ENCODE measurements at regions not wholly inside any gene's neighbourhood (a gene's known extent, or its start where the extent isn't known, plus 50 kb on each side); places are given as distances from the start of the nearest gene placed in this dataset.

- TF ChIP-seq CTCF (IDR thresholded peaks at IDR 0.05) (no peak), POLR2A (IDR thresholded peaks at IDR 0.05) (no peak)
Measured at GRCh38 chr5:43802119-43802518, 199.1 kb downstream of the NNT start.

Measured in testis (tissue), 2 donors.